ENCODE measurements at regions not wholly inside any gene's neighbourhood (a gene's known extent, or its start where the extent isn't known, plus 50 kb on each side); places are given as distances from the start of the nearest gene placed in this dataset.

DNA sequence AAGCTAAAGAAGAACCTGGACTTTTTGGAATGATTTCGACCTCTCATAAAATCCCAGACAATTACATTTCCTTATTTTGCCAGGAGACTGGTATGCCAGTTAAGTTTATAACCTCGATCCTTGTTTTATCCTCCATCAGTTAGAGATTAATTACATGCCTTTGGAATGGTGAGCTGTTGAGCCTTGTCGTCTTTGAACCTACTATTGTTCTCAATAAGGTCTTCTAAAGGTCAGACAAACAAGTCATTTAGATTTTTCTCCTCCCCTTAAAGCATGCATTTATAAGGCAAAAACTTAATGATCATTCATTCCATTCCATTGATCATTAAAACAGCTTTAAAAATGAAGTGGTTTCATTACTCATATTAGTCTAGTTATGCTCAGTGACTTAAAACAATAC is 304.9 kb downstream of the DOCK8 start:
- H3K36me3 ChIP-seq (ENCODE audit: insufficient read depth) = no peaks in the 10 kb centered on the region
- DNase-seq (ENCODE audit: low spot score) (no peak), ATAC-seq (no peak)
- Mint-ChIP-seq H3K27ac (no peak overlapping the region), H3K27me3 (ENCODE audit: insufficient read depth, low read depth, poor library complexity) (no peaks in the 10 kb centered on the region), H3K36me3 (ENCODE audit: low read depth) (peaks cover 9% of the 10 kb centered on the region; the same call in 2 of the 3 replicates), H3K9me3 (no peaks in the 10 kb centered on the region), H3K4me3 (no peak overlapping the region), H3K4me1 (peaks cover 28% of the 10 kb centered on the region)
- H3K4me3 ChIP-seq = no peak overlapping the region
- no peaks in the 10 kb centered on the region for H3K9me2 ChIP-seq (ENCODE audit: insufficient read depth)
- H3K27ac ChIP-seq (ENCODE audit: low read depth) = no peak overlapping the region
- TF ChIP-seq ZNF462 (CRISPR knock-in tag; IDR thresholded peaks at IDR 0.05) = no peak
- no peak for TF ChIP-seq POLR2AphosphoS5 (IDR thresholded peaks at IDR 0.05; ENCODE audit: low read depth)
- TF ChIP-seq, protein P1, sequence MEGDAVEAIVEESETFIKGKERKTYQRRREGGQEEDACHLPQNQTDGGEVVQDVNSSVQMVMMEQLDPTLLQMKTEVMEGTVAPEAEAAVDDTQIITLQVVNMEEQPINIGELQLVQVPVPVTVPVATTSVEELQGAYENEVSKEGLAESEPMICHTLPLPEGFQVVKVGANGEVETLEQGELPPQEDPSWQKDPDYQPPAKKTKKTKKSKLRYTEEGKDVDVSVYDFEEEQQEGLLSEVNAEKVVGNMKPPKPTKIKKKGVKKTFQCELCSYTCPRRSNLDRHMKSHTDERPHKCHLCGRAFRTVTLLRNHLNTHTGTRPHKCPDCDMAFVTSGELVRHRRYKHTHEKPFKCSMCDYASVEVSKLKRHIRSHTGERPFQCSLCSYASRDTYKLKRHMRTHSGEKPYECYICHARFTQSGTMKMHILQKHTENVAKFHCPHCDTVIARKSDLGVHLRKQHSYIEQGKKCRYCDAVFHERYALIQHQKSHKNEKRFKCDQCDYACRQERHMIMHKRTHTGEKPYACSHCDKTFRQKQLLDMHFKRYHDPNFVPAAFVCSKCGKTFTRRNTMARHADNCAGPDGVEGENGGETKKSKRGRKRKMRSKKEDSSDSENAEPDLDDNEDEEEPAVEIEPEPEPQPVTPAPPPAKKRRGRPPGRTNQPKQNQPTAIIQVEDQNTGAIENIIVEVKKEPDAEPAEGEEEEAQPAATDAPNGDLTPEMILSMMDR (conservative IDR thresholded peaks at IDR 0.05; ENCODE audit: low read depth in 2 of 2) = no peak
- no peak for TF ChIP-seq STAT1 (IDR thresholded peaks at IDR 0.05; ENCODE audit: unreplicated experiment)
- TF ChIP-seq ZNF114 (CRISPR knock-in tag; IDR thresholded peaks at IDR 0.05) = no peak
- no peak for TF ChIP-seq EZH2phosphoT487 (IDR thresholded peaks at IDR 0.05; ENCODE audit: unreplicated experiment)
- no peak for TF ChIP-seq JUNB (IDR thresholded peaks at IDR 0.05; ENCODE audit: unreplicated experiment)
- H4K20me1 ChIP-seq (replicated peaks; ENCODE audit: insufficient read depth) = peaks cover 18% of the 10 kb centered on the region; the same call in 1 of the 2 replicates
- no peaks in the 10 kb centered on the region for H3F3A ChIP-seq (replicated peaks; ENCODE audit: low read depth)
- no peak overlapping the region for H3K4me2 ChIP-seq
- H3K4me1 ChIP-seq (ENCODE audit: insufficient read depth) = peaks cover 12% of the 10 kb centered on the region
- H3K79me2 ChIP-seq (replicated peaks; ENCODE audit: insufficient read depth) = peaks cover 99% of the 10 kb centered on the region
- no peak overlapping the region for H2AFZ ChIP-seq
- H3K27me3 ChIP-seq (ENCODE audit: insufficient read depth) = no peaks in the 10 kb centered on the region

All from GM23338 (cell line).